GM19099 (cell line): ENCODE measurements at regions not wholly inside any gene's neighbourhood (a gene's known extent, or its start where the extent isn't known, plus 50 kb on each side); places are given as distances from the start of the nearest gene placed in this dataset.

ENCODE experiments used
- POLR2A ChIP-seq: IDR thresholded peaks from 3 replicates; pipeline ENCODE4 v1.6.1; 2011; ENCODE audit warnings: low read depth; ENCODE audit not compliant: insufficient read length; ENCODE audit errors: extremely low read depth

- TF ChIP-seq POLR2A = no peak
Observed at GRCh38 chr22:48703265-48703941, 1124.3 kb downstream of the BRD1 start.

GRCh38 chr22:48702573-48703264 lies 1125.0 kb downstream of the BRD1 start:
- TF ChIP-seq POLR2A = no peak

GRCh38 chr22:48701296-48702030 lies 1126.2 kb downstream of the BRD1 start:
- no peak for TF ChIP-seq POLR2A

GRCh38 chr22:48700566-48701295 lies 1126.9 kb downstream of the BRD1 start:
- no peak for TF ChIP-seq POLR2A

GRCh38 chr22:48700180-48700565 lies 1127.5 kb downstream of the BRD1 start:
- TF ChIP-seq POLR2A = no peak

- no peak for TF ChIP-seq POLR2A
Observed at GRCh38 chr22:48699511-48699910, 1128.2 kb downstream of the BRD1 start.

- TF ChIP-seq POLR2A = no peak
Observed at GRCh38 chr22:48698618-48699017, 1129.1 kb downstream of the BRD1 start.

GRCh38 chr22:48697694-48698276 lies 1129.9 kb downstream of the BRD1 start:
- no peak for TF ChIP-seq POLR2A

- TF ChIP-seq POLR2A = no peak
Observed at GRCh38 chr22:48697223-48697622, 1130.5 kb downstream of the BRD1 start.

- TF ChIP-seq POLR2A = no peak
Observed at GRCh38 chr22:48696371-48696770, 1131.3 kb downstream of the BRD1 start.

- TF ChIP-seq POLR2A = no peak
Observed at GRCh38 chr22:48695731-48696305, 1131.9 kb downstream of the BRD1 start.

GRCh38 chr22:48695251-48695650 lies 1132.4 kb downstream of the BRD1 start:
- no peak for TF ChIP-seq POLR2A

- TF ChIP-seq POLR2A = no peak
Observed at GRCh38 chr22:48694296-48694883, 1133.3 kb downstream of the BRD1 start.
